ENCODE measurements at regions not wholly inside any gene's neighbourhood (a gene's known extent, or its start where the extent isn't known, plus 50 kb on each side); places are given as distances from the start of the nearest gene placed in this dataset.

GRCh38 chr2:216305574-216305973, 66.7 kb downstream of the MARCHF4 start:
- TF ChIP-seq EZH2 (IDR thresholded peaks at IDR 0.05; ENCODE audit: borderline replicate concordance, insufficient read depth, low read depth, low read length, poor library complexity, severe bottlenecking): no peak
- no peak for TF ChIP-seq CTCF (IDR thresholded peaks at IDR 0.05)

Data from B cell (primary cell).